ENCODE measurements at regions not wholly inside any gene's neighbourhood (a gene's known extent, or its start where the extent isn't known, plus 50 kb on each side); places are given as distances from the start of the nearest gene placed in this dataset.

GRCh38 chr5:75993183-75993582 is 90.0 kb upstream of the SV2C start:
- 92% methylated on average over 6 of the region's 6 CpGs for WGBS (ENCODE audit: insufficient coverage)
- H3K4me3 Mint-ChIP-seq, result no peak overlapping the region

GRCh38 chr5:75992753-75993152 is 90.4 kb upstream of the SV2C start:
- no peaks in the 10 kb centered on the region for H3K36me3 Mint-ChIP-seq
- peaks cover 6% of the 10 kb centered on the region for H3K27me3 ChIP-seq (ENCODE audit: control insufficient read depth, insufficient read depth, low read length)
- H3K27ac ChIP-seq (ENCODE audit: low read length), result no peak overlapping the region
- no peaks in the 10 kb centered on the region for H3K4me1 ChIP-seq (ENCODE audit: control insufficient read depth, insufficient read depth, low read length)
- intact Hi-C loops (cut with micrococcal nuclease), result no loop called here
- H3K9me3 ChIP-seq (ENCODE audit: control insufficient read depth, insufficient read depth, low read length), result no peaks in the 10 kb centered on the region
- H3K4me3 ChIP-seq (ENCODE audit: low read length), result no peak overlapping the region
- H3K27ac Mint-ChIP-seq, result no peak overlapping the region
- no peak for DNase-seq
- ATAC-seq, result no peak
- TF ChIP-seq CTCF (IDR thresholded peaks at IDR 0.05), result no peak
- H3K27me3 Mint-ChIP-seq (ENCODE audit: low read depth in 2 of 2), result peaks cover 3 to 29% of the 10 kb centered on the region in 2 donors
- H3K4me1 Mint-ChIP-seq, result no peaks in the 10 kb centered on the region
- H3K4me3 Mint-ChIP-seq, result no peak overlapping the region
- no peaks in the 10 kb centered on the region for H3K36me3 ChIP-seq (ENCODE audit: control insufficient read depth, insufficient read depth, low read length)
- peaks cover 2 to 4% of the 10 kb centered on the region in 2 donors for H3K9me3 Mint-ChIP-seq

More at GRCh38 chr5:75993183-75993582, 90.0 kb upstream of the SV2C start:
- Histone ChIP-seq H3K27ac (ENCODE audit: low read length) (no peak overlapping the region), H3K27me3 (ENCODE audit: control insufficient read depth, insufficient read depth, low read length) (peaks cover 6% of the 10 kb centered on the region), H3K9me3 (ENCODE audit: control insufficient read depth, insufficient read depth, low read length) (no peaks in the 10 kb centered on the region), H3K36me3 (ENCODE audit: control insufficient read depth, insufficient read depth, low read length) (no peaks in the 10 kb centered on the region), H3K4me1 (ENCODE audit: control insufficient read depth, insufficient read depth, low read length) (no peaks in the 10 kb centered on the region), H3K4me3 (ENCODE audit: low read length) (no peak overlapping the region)
- Mint-ChIP-seq H3K36me3 (no peaks in the 10 kb centered on the region), H3K27me3 (ENCODE audit: low read depth in 2 of 2) (peaks cover 3 to 29% of the 10 kb centered on the region in 2 donors), H3K9me3 (peaks cover 2 to 4% of the 10 kb centered on the region in 2 donors), H3K27ac (no peak overlapping the region), H3K4me1 (no peaks in the 10 kb centered on the region)
- ATAC-seq (no peak), DNase-seq (no peak)
- TF ChIP-seq CTCF (IDR thresholded peaks at IDR 0.05), result no peak
- intact Hi-C loops (cut with micrococcal nuclease), result no loop called here

GRCh38 chr5:75985077-75985476 is 98.1 kb upstream of the SV2C start:
- H3K36me3 ChIP-seq (ENCODE audit: control insufficient read depth, insufficient read depth, low read length), result no peaks in the 10 kb centered on the region
- 91% methylated on average over 3 of the region's 3 CpGs for WGBS (ENCODE audit: insufficient coverage)
- H3K27me3 ChIP-seq (ENCODE audit: control insufficient read depth, insufficient read depth, low read length), result no peaks in the 10 kb centered on the region
- H3K4me1 Mint-ChIP-seq, result no peaks in the 10 kb centered on the region
- TF ChIP-seq CTCF (IDR thresholded peaks at IDR 0.05), result no peak
- no peak overlapping the region for H3K4me3 Mint-ChIP-seq
- H3K27ac Mint-ChIP-seq, result no peak overlapping the region
- no peaks in the 10 kb centered on the region for H3K4me1 ChIP-seq (ENCODE audit: control insufficient read depth, insufficient read depth, low read length)
- no peak overlapping the region for H3K27ac ChIP-seq (ENCODE audit: low read length)
- peaks cover 6 to 25% of the 10 kb centered on the region in 2 donors for H3K27me3 Mint-ChIP-seq (ENCODE audit: low read depth in 2 of 2)
- intact Hi-C loops (cut with micrococcal nuclease), result no loop called here
- H3K36me3 Mint-ChIP-seq, result no peaks in the 10 kb centered on the region
- no peak overlapping the region for H3K4me3 ChIP-seq (ENCODE audit: low read length)
- no peak for ATAC-seq
- no peak for DNase-seq
- no peaks in the 10 kb centered on the region for H3K9me3 ChIP-seq (ENCODE audit: control insufficient read depth, insufficient read depth, low read length)
- H3K9me3 Mint-ChIP-seq, result peaks cover 0 to 3% of the 10 kb centered on the region in 2 donors

- Mint-ChIP-seq H3K9me3 (peaks cover 0 to 2% of the 10 kb centered on the region in 2 donors), H3K27me3 (ENCODE audit: low read depth in 2 of 2) (peaks cover 21 to 25% of the 10 kb centered on the region in 2 donors), H3K4me3 (no peak overlapping the region), H3K36me3 (no peaks in the 10 kb centered on the region), H3K27ac (no peak overlapping the region), H3K4me1 (no peaks in the 10 kb centered on the region)
- TF ChIP-seq CTCF (IDR thresholded peaks at IDR 0.05), result no peak
- Histone ChIP-seq H3K27me3 (ENCODE audit: control insufficient read depth, insufficient read depth, low read length) (no peaks in the 10 kb centered on the region), H3K36me3 (ENCODE audit: control insufficient read depth, insufficient read depth, low read length) (no peaks in the 10 kb centered on the region), H3K9me3 (ENCODE audit: control insufficient read depth, insufficient read depth, low read length) (no peaks in the 10 kb centered on the region), H3K4me3 (ENCODE audit: low read length) (no peak overlapping the region), H3K27ac (ENCODE audit: low read length) (no peak overlapping the region), H3K4me1 (ENCODE audit: control insufficient read depth, insufficient read depth, low read length) (no peaks in the 10 kb centered on the region)
- WGBS (ENCODE audit: insufficient coverage), result 94% methylated on average over 4 of the region's 5 CpGs
- DNase-seq (no peak), ATAC-seq (no peak)
- intact Hi-C loops (cut with micrococcal nuclease), result no loop called here
Observed at GRCh38 chr5:75975496-75975895, 107.7 kb upstream of the SV2C start.
